ENCODE measurements at regions not wholly inside any gene's neighbourhood (a gene's known extent, or its start where the extent isn't known, plus 50 kb on each side); places are given as distances from the start of the nearest gene placed in this dataset.

- no peak overlapping the region for H4K5ac ChIP-seq (ENCODE audit: insufficient read length, low read depth, low read length)
- TF ChIP-seq CTCF (conservative IDR thresholded peaks at IDR 0.05) = no peak
- H3K4me1 ChIP-seq (ENCODE audit: insufficient read depth, low read length) = no peaks in the 10 kb centered on the region; the same call in 1 of the 2 replicates
- H2BK20ac ChIP-seq (ENCODE audit: low read depth, low read length, poor library complexity, severe bottlenecking) = no peak overlapping the region
- Mint-ChIP-seq H3K27me3 (ENCODE audit: low read depth) (no peaks in the 10 kb centered on the region), H3K36me3 (ENCODE audit: insufficient read depth in 1 of 3, low read depth in 3 of 3) (peaks cover 2 to 10% (median 3%) of the 10 kb centered on the region in 3 experiments; a peak in 2 of 7 replicates), H3K27ac (no peak overlapping the region; a peak in 1 of 7 replicates), H3K4me1 (peaks cover 8 to 16% of the 10 kb centered on the region in 2 experiments), H3K9me3 (peaks cover 0 to 3% of the 10 kb centered on the region in 2 experiments; a peak in 2 of 5 replicates), H3K4me3 (no peak overlapping the region)
- no peaks in the 10 kb centered on the region for H3K79me1 ChIP-seq (ENCODE audit: insufficient read depth, low read depth, low read length, poor library complexity, severe bottlenecking)
- H3K9ac ChIP-seq (ENCODE audit: extremely low read depth, insufficient read length, low read length) = no peak overlapping the region
- no peak overlapping the region for H4K8ac ChIP-seq (replicated peaks; ENCODE audit: insufficient read length, low read depth, low read length)
- no peak overlapping the region for H2BK12ac ChIP-seq (ENCODE audit: insufficient read length, low read depth, low read length)
- H2BK5ac ChIP-seq (ENCODE audit: insufficient read length, low read length) = no peak overlapping the region
- no peaks in the 10 kb centered on the region for H3K79me2 ChIP-seq (ENCODE audit: insufficient read depth, low read length)
- H4K91ac ChIP-seq (ENCODE audit: insufficient read length, low read depth, low read length) = no peak overlapping the region
- H3K23ac ChIP-seq (ENCODE audit: insufficient read length, low read depth, low read length) = no peak overlapping the region
- DNase-seq = no peak
- H3K9me3 ChIP-seq (ENCODE audit: control insufficient read depth, low read depth, low read length) = no peaks in the 10 kb centered on the region
- no peaks in the 10 kb centered on the region for H4K20me1 ChIP-seq (ENCODE audit: control insufficient read depth, insufficient read depth, insufficient read length)
- H2BK15ac ChIP-seq (ENCODE audit: low read depth, low read length) = no peak overlapping the region
- H3K27me3 ChIP-seq (ENCODE audit: insufficient read depth, low read length) = no peaks in the 10 kb centered on the region
- no peak overlapping the region for H3K4ac ChIP-seq (ENCODE audit: low read depth, low read length)
- H2AK5ac ChIP-seq (ENCODE audit: insufficient read length, low read length) = no peak overlapping the region
- no peak overlapping the region for H2BK120ac ChIP-seq (ENCODE audit: low read depth, low read length, poor library complexity, severe bottlenecking)
- no peak overlapping the region for H3K14ac ChIP-seq (ENCODE audit: insufficient read depth, low read length)
- H3K56ac ChIP-seq (ENCODE audit: insufficient read length, low read depth, low read length) = no peak overlapping the region
- no peak overlapping the region for H2AFZ ChIP-seq (ENCODE audit: low read length)
- no peaks in the 10 kb centered on the region for H3K23me2 ChIP-seq (ENCODE audit: insufficient read length, low read depth, low read length, poor library complexity, severe bottlenecking)
- H3K27ac ChIP-seq (ENCODE audit: insufficient read length, low read depth, low read length) = no peak overlapping the region
- no peak overlapping the region for H3T11ph ChIP-seq (ENCODE audit: low read length)
- H3K18ac ChIP-seq (ENCODE audit: insufficient read length, low read depth, low read length) = no peak overlapping the region
- no CpG with 5 or more reads among the region's 5 CpGs for WGBS (ENCODE audit: extremely low coverage, insufficient read length, low lambda C conversion rate)
- H3K4me2 ChIP-seq (ENCODE audit: insufficient read depth, insufficient read length, low read length) = no peak overlapping the region
These were observed 205.9 kb upstream of the CD180 start for GRCh38 chr5:67402526-67402925.
